ENCODE measurements at regions not wholly inside any gene's neighbourhood (a gene's known extent, or its start where the extent isn't known, plus 50 kb on each side); places are given as distances from the start of the nearest gene placed in this dataset.

DNA sequence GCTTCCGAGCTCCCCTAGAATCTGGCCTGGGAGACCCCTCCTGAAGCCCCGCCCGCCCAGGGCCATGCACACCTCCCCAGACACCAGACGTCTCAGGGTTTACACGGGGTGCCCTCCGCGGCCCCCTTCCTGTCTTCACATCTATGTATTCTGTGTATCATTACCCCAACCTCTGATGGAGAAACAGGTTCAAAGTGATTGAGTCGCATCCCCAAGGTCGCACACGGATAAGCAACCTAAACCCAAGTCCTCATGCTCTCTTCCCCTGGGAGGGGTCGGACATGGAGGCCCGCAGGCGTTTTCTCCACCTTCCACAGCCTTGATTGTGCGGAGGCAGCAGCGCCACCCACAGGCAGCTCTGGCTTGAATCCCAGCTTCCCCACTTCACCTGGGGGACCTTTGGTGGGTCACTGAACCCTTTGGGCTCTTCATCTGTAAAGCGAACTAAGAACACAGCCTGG lies 237.3 kb downstream of the BCL11B start:
- TF ChIP-seq, protein P1, sequence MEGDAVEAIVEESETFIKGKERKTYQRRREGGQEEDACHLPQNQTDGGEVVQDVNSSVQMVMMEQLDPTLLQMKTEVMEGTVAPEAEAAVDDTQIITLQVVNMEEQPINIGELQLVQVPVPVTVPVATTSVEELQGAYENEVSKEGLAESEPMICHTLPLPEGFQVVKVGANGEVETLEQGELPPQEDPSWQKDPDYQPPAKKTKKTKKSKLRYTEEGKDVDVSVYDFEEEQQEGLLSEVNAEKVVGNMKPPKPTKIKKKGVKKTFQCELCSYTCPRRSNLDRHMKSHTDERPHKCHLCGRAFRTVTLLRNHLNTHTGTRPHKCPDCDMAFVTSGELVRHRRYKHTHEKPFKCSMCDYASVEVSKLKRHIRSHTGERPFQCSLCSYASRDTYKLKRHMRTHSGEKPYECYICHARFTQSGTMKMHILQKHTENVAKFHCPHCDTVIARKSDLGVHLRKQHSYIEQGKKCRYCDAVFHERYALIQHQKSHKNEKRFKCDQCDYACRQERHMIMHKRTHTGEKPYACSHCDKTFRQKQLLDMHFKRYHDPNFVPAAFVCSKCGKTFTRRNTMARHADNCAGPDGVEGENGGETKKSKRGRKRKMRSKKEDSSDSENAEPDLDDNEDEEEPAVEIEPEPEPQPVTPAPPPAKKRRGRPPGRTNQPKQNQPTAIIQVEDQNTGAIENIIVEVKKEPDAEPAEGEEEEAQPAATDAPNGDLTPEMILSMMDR (IDR thresholded peaks at IDR 0.05), result no peak
- no peak for TF ChIP-seq POLR2AphosphoS5 (IDR thresholded peaks at IDR 0.05)

All from suprapubic skin (tissue), 3 donors.